Kidney (tissue), 13 donors: ENCODE measurements at regions not wholly inside any gene's neighbourhood (a gene's known extent, or its start where the extent isn't known, plus 50 kb on each side); places are given as distances from the start of the nearest gene placed in this dataset.

Source experiments
- DNase-seq, 5 donors: peaks; one replicate each; pipeline ENCODE4 v3.0.0-alpha.2; 2013 to 2020
- FAIRE-seq: peaks from 2 replicates; lab custom pipeline; 2012; peaks lifted over from hg19 to GRCh38; lab: Jason Lieb, UNC
- H3K27ac ChIP-seq, 2 donors: one replicate each; pipeline ENCODE4 v1.7.0; 2013; ENCODE audit warnings: low read depth in 2 of 2, low read length in 2 of 2, inconsistent platforms in 1 of 2
- H3K27me3 ChIP-seq: one replicate; pipeline ENCODE4 v1.7.1; 2013; ENCODE audit warnings: low read length, inconsistent platforms; ENCODE audit not compliant: control insufficient read depth, insufficient read depth
- H3K36me3 ChIP-seq, 3 donors: one replicate each; pipeline versions ENCODE4 v1.7.0 to v1.7.1; 2013; ENCODE audit warnings: low read length in 3 of 3, control low read depth in 1 of 3, inconsistent platforms in 1 of 3; ENCODE audit not compliant: insufficient read depth in 3 of 3, control insufficient read depth in 2 of 3
- H3K4me1 ChIP-seq, 3 donors: one replicate each; pipeline versions ENCODE4 v1.7.0 to v1.7.1; 2013; ENCODE audit warnings: low read length in 3 of 3, inconsistent platforms in 1 of 3, low read depth in 1 of 3; ENCODE audit not compliant: control insufficient read depth in 2 of 3, insufficient read depth in 2 of 3
- H3K4me3 ChIP-seq, 3 donors: one replicate each; pipeline versions ENCODE4 v1.7.0 to v1.8.1; 2013; ENCODE audit warnings: low read length in 3 of 3, control low read depth in 1 of 3, inconsistent platforms in 1 of 3
- H3K9ac ChIP-seq, 3 donors: one replicate each; pipeline versions ENCODE4 v1.7.0 to v1.7.1; 2013; ENCODE audit warnings: low read length in 3 of 3, control low read depth in 1 of 3, inconsistent platforms in 1 of 3
- H3K9me3 ChIP-seq, 3 donors: one replicate each; pipeline versions ENCODE4 v1.7.0 to v1.7.1; 2013; ENCODE audit warnings: low read length in 3 of 3, control low read depth in 1 of 3, inconsistent platforms in 1 of 3; ENCODE audit not compliant: control insufficient read depth in 2 of 3, insufficient read depth in 1 of 3
- CTCF ChIP-seq: IDR thresholded peaks from 3 replicates; pipeline ENCODE4 v1.5.1; 2012; ENCODE audit warnings: mild to moderate bottlenecking, moderate library complexity, borderline replicate concordance; ENCODE audit not compliant: insufficient read depth; ENCODE audit errors: extremely low read depth
- intact Hi-C: fragments of 100-400 bp; cut with DNase I; formaldehyde crosslinking; loops from one replicate; pipeline ENCODE4 v1.11.1; 2022
- donor health status: control.
- donor health status: control.
- donor health status: control.
- donor health status: control.
- donor health status: control.
- donor health status: DM: yes; HTN: yes; CAD: no.
- donor health status: Normal renal cell carcinoma (clear cell type).

GRCh38 chr3:147152476-147152875 is 253.9 kb downstream of the ZIC4 start:
- Histone ChIP-seq H3K9ac (no peak overlapping the region), H3K27ac (no peak overlapping the region), H3K36me3 (no peaks in the 10 kb centered on the region), H3K4me3 (no peak overlapping the region), H3K27me3 (no peaks in the 10 kb centered on the region), H3K9me3 (peaks cover 0 to 3% (median 0%) of the 10 kb centered on the region in 3 donors), H3K4me1 (no peaks in the 10 kb centered on the region)
- intact Hi-C loops, result no loop called here
- DNase-seq (no peak), FAIRE-seq (no peak)
- no peak for TF ChIP-seq CTCF

- intact Hi-C loops, result no loop called here
- Histone ChIP-seq H3K4me1 (no peaks in the 10 kb centered on the region), H3K27ac (no peak overlapping the region), H3K9me3 (no peaks in the 10 kb centered on the region), H3K36me3 (no peaks in the 10 kb centered on the region), H3K9ac (no peak overlapping the region), H3K27me3 (no peaks in the 10 kb centered on the region), H3K4me3 (no peak overlapping the region)
- no peak for TF ChIP-seq CTCF
- DNase-seq (no peak), FAIRE-seq (no peak)
Measured at GRCh38 chr3:147141516-147142288, 264.6 kb downstream of the ZIC4 start.

GRCh38 chr3:147139341-147139740 is 267.0 kb downstream of the ZIC4 start:
- no peaks in the 10 kb centered on the region for H3K4me1 ChIP-seq
- no peak for FAIRE-seq
- intact Hi-C loops, result no loop called here
- H3K27me3 ChIP-seq, result no peaks in the 10 kb centered on the region
- no peak overlapping the region for H3K9ac ChIP-seq
- H3K36me3 ChIP-seq, result no peaks in the 10 kb centered on the region
- no peak for DNase-seq
- H3K9me3 ChIP-seq, result no peaks in the 10 kb centered on the region
- TF ChIP-seq CTCF, result no peak
- H3K27ac ChIP-seq, result no peak overlapping the region
- no peak overlapping the region for H3K4me3 ChIP-seq
